GM10266 (cell line): ENCODE measurements at regions not wholly inside any gene's neighbourhood (a gene's known extent, or its start where the extent isn't known, plus 50 kb on each side); places are given as distances from the start of the nearest gene placed in this dataset.

Source experiments
- DNase-seq: peaks from one replicate; pipeline ENCODE4 v3.0.0; 2012; ENCODE audit errors: extremely low spot score
- TF ChIP-seq, protein P1 (sequence below): IDR thresholded peaks from 2 replicates; pipeline ENCODE4 v1.5.1; 2012; ENCODE audit warnings: mild to moderate bottlenecking, low read depth; ENCODE audit not compliant: control insufficient read depth, insufficient read depth; ENCODE audit errors: missing control alignments

DNA sequence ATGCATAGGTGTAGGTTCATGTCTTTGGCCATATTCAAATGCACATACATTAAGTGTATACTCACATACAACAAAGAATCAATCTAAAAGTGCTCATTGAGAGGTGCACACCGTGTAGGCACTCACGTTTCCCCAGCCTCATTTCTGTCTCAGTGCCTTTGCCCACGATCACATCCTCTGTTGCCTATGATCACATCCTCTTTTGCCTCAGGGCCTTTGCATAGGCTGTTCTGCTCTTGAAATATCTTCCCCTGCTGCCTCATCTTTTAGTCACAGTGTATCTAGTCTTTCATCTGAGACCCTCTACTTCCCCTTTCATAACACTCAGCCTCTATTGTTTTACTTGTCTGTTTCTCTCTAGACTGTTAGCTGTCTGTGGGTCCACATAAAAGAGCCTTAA is 69.3 kb downstream of the FOXD2 start:
- no peak for DNase-seq
- TF ChIP-seq, protein P1, sequence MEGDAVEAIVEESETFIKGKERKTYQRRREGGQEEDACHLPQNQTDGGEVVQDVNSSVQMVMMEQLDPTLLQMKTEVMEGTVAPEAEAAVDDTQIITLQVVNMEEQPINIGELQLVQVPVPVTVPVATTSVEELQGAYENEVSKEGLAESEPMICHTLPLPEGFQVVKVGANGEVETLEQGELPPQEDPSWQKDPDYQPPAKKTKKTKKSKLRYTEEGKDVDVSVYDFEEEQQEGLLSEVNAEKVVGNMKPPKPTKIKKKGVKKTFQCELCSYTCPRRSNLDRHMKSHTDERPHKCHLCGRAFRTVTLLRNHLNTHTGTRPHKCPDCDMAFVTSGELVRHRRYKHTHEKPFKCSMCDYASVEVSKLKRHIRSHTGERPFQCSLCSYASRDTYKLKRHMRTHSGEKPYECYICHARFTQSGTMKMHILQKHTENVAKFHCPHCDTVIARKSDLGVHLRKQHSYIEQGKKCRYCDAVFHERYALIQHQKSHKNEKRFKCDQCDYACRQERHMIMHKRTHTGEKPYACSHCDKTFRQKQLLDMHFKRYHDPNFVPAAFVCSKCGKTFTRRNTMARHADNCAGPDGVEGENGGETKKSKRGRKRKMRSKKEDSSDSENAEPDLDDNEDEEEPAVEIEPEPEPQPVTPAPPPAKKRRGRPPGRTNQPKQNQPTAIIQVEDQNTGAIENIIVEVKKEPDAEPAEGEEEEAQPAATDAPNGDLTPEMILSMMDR, result no peak

GRCh38 chr1:47507881-47508701 is 70.2 kb downstream of the FOXD2 start:
- TF ChIP-seq, protein P1, result no peak
- DNase-seq, result peak; percentile 51

DNA sequence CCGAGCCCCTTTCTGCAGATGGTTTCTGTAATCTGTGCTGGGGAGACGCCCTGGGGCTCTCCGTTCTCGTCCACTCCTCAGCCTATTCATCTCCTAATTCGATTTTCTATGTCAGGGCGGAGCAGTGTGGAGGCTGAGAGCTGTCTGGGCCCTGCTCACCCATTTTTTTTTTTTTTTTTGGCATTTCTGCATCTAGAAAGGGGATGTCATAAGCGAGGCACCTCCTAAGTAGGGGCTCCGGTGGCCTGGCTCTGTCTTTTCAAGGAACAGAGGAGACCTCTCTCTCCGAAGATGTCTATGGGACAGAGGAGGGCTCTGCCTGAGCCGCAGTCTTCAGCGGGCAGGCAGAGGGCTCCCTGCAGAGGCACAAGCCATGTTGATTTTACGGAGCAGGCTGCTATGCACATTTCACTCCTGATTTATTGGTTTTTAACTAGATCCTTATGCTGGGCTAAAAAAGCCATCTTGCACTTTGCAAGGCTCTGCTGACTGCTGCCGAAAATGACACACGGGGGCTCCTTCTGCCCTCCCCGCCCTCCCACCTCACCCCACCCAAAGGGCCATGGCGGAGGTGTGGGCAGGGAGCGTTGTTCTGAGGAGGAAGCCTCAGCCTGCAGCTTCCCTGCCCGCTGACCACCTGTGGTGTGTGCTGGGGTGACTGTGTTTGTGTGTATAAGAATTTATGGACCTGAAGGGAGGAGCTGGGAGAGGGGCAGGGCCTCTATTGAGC is 71.0 kb downstream of the FOXD2 start:
- TF ChIP-seq, protein P1, result no peak
- DNase-seq, result peak; percentile 35

DNA sequence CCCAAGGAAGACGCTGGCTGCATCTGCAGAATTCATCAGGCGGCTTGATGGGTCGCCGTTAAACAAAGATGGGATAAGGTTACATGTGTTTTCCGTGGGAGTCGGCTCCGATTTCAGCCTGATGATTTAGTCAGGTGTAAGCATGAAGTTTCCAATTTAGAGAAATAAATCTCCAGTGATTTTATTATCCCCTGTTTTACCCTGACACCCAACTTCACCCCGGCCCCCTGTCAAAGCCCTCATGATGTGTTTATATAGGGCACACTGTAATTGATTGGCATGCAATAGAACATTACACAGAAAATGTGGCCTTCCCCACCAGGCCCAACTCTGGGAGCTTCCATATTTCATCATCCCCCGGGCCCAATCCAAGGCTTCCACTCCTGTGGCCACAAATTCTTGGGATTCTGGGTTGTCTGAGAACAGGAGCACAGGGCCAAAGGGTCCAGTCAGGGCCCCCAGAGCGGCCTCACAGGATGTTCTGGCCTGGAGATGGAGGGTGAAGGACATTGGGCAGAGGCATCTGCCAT is 72.5 kb downstream of the FOXD2 start:
- TF ChIP-seq, protein P1, result no peak
- DNase-seq, result no peak

GRCh38 chr1:47511825-47512224 is 74.0 kb downstream of the FOXD2 start:
- no peak for DNase-seq
- TF ChIP-seq, protein P1, result no peak

DNA sequence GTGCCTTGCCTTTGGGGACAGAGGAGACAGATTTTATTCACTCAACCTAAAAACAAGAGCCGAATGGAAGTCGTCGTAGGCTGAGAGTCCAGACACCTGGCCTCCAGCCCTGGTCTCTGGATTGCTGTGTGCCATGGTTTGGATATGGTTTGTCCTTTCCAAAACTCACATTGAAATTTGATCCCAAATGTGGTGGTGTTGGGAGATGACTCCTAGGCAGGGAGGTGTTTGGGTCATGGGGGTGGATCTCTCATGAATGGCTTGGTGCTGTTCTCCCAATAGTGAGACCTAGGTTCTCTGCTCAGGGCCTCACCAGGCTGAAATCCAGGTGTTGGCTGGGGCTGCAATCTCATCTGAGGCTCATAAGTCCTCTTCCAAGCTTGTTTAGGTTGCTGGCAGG is 75.5 kb downstream of the FOXD2 start:
- TF ChIP-seq, protein P1, result no peak
- no peak for DNase-seq
